GM18511 (cell line): ENCODE measurements at regions not wholly inside any gene's neighbourhood (a gene's known extent, or its start where the extent isn't known, plus 50 kb on each side); places are given as distances from the start of the nearest gene placed in this dataset.
A peak's percentile ranks its signal among the peaks of the same experiment; 100 is the strongest.

Experiments
- ATAC-seq: cut with Tn5 transposase; IDR thresholded peaks from one replicate; pipeline ENCODE4 v1.9.1; 2021; ENCODE audit warnings: mild to moderate bottlenecking, moderate library complexity; ENCODE audit not compliant: unreplicated experiment

- ATAC-seq: no peak
These were observed 130.9 kb upstream of the RPS6KA3 start for GRCh38 chrX:20397587-20397986.

- no peak for ATAC-seq
These were observed 127.7 kb upstream of the RPS6KA3 start for GRCh38 chrX:20394451-20394850.

GRCh38 chrX:20393944-20394343 is 127.2 kb upstream of the RPS6KA3 start:
- ATAC-seq: no peak

- no peak for ATAC-seq
These were observed 121.9 kb upstream of the RPS6KA3 start for GRCh38 chrX:20388594-20388993.

- ATAC-seq: no peak
These were observed 116.8 kb upstream of the RPS6KA3 start for GRCh38 chrX:20383477-20383876.

GRCh38 chrX:20382518-20383297 is 116.0 kb upstream of the RPS6KA3 start:
- peak; percentile 82 for ATAC-seq

GRCh38 chrX:20382082-20382481 is 115.4 kb upstream of the RPS6KA3 start:
- ATAC-seq: no peak

GRCh38 chrX:20378233-20378920 is 111.7 kb upstream of the RPS6KA3 start:
- ATAC-seq: no peak

- ATAC-seq: peak; percentile 55
These were observed 108.3 kb upstream of the RPS6KA3 start for GRCh38 chrX:20374900-20375438.

GRCh38 chrX:20374450-20374849 is 107.7 kb upstream of the RPS6KA3 start:
- no peak for ATAC-seq

- no peak for ATAC-seq
These were observed 106.4 kb upstream of the RPS6KA3 start for GRCh38 chrX:20373063-20373462.

GRCh38 chrX:20372533-20372932 is 105.8 kb upstream of the RPS6KA3 start:
- ATAC-seq: no peak

GRCh38 chrX:20369468-20369867 is 102.8 kb upstream of the RPS6KA3 start:
- ATAC-seq: no peak

GRCh38 chrX:20364238-20364637 is 97.5 kb upstream of the RPS6KA3 start:
- no peak for ATAC-seq

- ATAC-seq: no peak
These were observed 96.6 kb upstream of the RPS6KA3 start for GRCh38 chrX:20363275-20363674.

- ATAC-seq: no peak
These were observed 95.9 kb upstream of the RPS6KA3 start for GRCh38 chrX:20362268-20363267.

GRCh38 chrX:20361890-20362262 is 95.2 kb upstream of the RPS6KA3 start:
- no peak for ATAC-seq

GRCh38 chrX:20361081-20361889 is 94.6 kb upstream of the RPS6KA3 start:
- ATAC-seq: no peak

- no peak for ATAC-seq
These were observed 88.5 kb upstream of the RPS6KA3 start for GRCh38 chrX:20355187-20355586.

GRCh38 chrX:20354505-20354904 is 87.8 kb upstream of the RPS6KA3 start:
- ATAC-seq: no peak
